Spleen (tissue), 7 donors: ENCODE measurements at regions not wholly inside any gene's neighbourhood (a gene's known extent, or its start where the extent isn't known, plus 50 kb on each side); places are given as distances from the start of the nearest gene placed in this dataset.

Experiments
- POLR2A ChIP-seq, 3 donors: fragments of 450-650 bp; IDR thresholded peaks; one replicate each; pipeline ENCODE4 v1.5.1; 2017; ENCODE audit warnings: antibody characterized with exemption in 3 of 3, mild to moderate bottlenecking in 1 of 3
- POLR2AphosphoS5 ChIP-seq, 3 donors: sonication (generic); formaldehyde crosslinking; IDR thresholded peaks; one replicate each; pipeline ENCODE4 v1.5.1; 2017; ENCODE audit warnings: antibody characterized with exemption in 3 of 3
- TF ChIP-seq, protein P1 (sequence below), 11 experiments: fragments of 200-600 bp in 7 of 11; fragments of 450-650 bp in 4 of 11; sonication (generic) in 4 of 11; IDR thresholded peaks in 8 of 11; conservative IDR thresholded peaks in 3 of 11; 1 replicate in 7 of 11; 2 replicates in 4 of 11; pipeline versions ENCODE4 v1.4.0 to v1.8.0; 2016 to 2021; ENCODE audit warnings: antibody characterized with exemption in 11 of 11, inconsistent platforms in 4 of 11, mild to moderate bottlenecking in 1 of 11
- donor health status: DM: no; HTN: no; CAD: no; lungs with moderate emphysema.
- donor health status: DM: no; HTN: no; CAD: no.
- donor health status: DM: no; HTN: no; CAD: no.

- TF ChIP-seq, protein P1, sequence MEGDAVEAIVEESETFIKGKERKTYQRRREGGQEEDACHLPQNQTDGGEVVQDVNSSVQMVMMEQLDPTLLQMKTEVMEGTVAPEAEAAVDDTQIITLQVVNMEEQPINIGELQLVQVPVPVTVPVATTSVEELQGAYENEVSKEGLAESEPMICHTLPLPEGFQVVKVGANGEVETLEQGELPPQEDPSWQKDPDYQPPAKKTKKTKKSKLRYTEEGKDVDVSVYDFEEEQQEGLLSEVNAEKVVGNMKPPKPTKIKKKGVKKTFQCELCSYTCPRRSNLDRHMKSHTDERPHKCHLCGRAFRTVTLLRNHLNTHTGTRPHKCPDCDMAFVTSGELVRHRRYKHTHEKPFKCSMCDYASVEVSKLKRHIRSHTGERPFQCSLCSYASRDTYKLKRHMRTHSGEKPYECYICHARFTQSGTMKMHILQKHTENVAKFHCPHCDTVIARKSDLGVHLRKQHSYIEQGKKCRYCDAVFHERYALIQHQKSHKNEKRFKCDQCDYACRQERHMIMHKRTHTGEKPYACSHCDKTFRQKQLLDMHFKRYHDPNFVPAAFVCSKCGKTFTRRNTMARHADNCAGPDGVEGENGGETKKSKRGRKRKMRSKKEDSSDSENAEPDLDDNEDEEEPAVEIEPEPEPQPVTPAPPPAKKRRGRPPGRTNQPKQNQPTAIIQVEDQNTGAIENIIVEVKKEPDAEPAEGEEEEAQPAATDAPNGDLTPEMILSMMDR (IDR thresholded peaks at IDR 0.05 in 8 of 11, conservative IDR thresholded peaks at IDR 0.05 in 3 of 11), result no peak
- no peak for TF ChIP-seq POLR2A (IDR thresholded peaks at IDR 0.05)
- TF ChIP-seq POLR2AphosphoS5 (IDR thresholded peaks at IDR 0.05), result no peak
Measured at GRCh38 chr5:45162974-45163373, 354.2 kb downstream of the MRPS30 start.
